Liver (tissue), 3 donors: ENCODE measurements at regions not wholly inside any gene's neighbourhood (a gene's known extent, or its start where the extent isn't known, plus 50 kb on each side); places are given as distances from the start of the nearest gene placed in this dataset.

Source experiments
- CTCF ChIP-seq: fragments of 150-350 bp; IDR thresholded peaks from 2 replicates; pipeline ENCODE4 v1.5.1; 2017; ENCODE audit warnings: improper control_type of control experiment, low read depth, low read length; ENCODE audit not compliant: missing input control
- GABPA ChIP-seq, 2 donors: IDR thresholded peaks in 1 of 2; conservative IDR thresholded peaks in 1 of 2; 2 replicates each; pipeline ENCODE4 v1.6.1; 2016; ENCODE audit warnings: antibody characterized with exemption in 2 of 2, mild to moderate bottlenecking in 1 of 2, moderate library complexity in 1 of 2
- JUND ChIP-seq, 2 donors: IDR thresholded peaks; 2 replicates each; pipeline ENCODE4 v1.6.1; 2016; ENCODE audit warnings: antibody characterized with exemption in 2 of 2
- TAF1 ChIP-seq: conservative IDR thresholded peaks from 2 replicates; pipeline ENCODE4 v1.6.1; 2016; ENCODE audit warnings: antibody characterized with exemption, mild to moderate bottlenecking
- YY1 ChIP-seq: IDR thresholded peaks from 2 replicates; pipeline ENCODE4 v1.6.1; 2016; ENCODE audit warnings: antibody characterized with exemption, mild to moderate bottlenecking
- donor health status: healthy.
- donor health status: healthy.

- TF ChIP-seq JUND (IDR thresholded peaks at IDR 0.05) (no peak), GABPA (IDR thresholded peaks at IDR 0.05 in 1 of 2, conservative IDR thresholded peaks at IDR 0.05 in 1 of 2) (no peak), YY1 (no peak), CTCF (no peak), TAF1 (no peak)
Observed at GRCh38 chr16:72244853-72245252, 72.9 kb upstream of the PMFBP1 start.
